ENCODE measurements at regions not wholly inside any gene's neighbourhood (a gene's known extent, or its start where the extent isn't known, plus 50 kb on each side); places are given as distances from the start of the nearest gene placed in this dataset.

- TF ChIP-seq ZFX (IDR thresholded peaks at IDR 0.05): no peak
- no peak for TF ChIP-seq CTCF (conservative IDR thresholded peaks at IDR 0.05)
Observed at GRCh38 chr5:39799242-39799641, 374.5 kb upstream of the DAB2 start.
